Peyer's patch (tissue), 4 donors: ENCODE measurements at regions not wholly inside any gene's neighbourhood (a gene's known extent, or its start where the extent isn't known, plus 50 kb on each side); places are given as distances from the start of the nearest gene placed in this dataset.

Source experiments
- CTCF ChIP-seq, 6 experiments: fragments of 450-650 bp in 4 of 6; fragments of 200-600 bp in 2 of 6; sonication (generic) in 1 of 6; IDR thresholded peaks; one replicate each; pipeline ENCODE4 v1.5.1; 2017 to 2019; ENCODE audit warnings: antibody characterized with exemption in 6 of 6, mild to moderate bottlenecking in 3 of 6, moderate library complexity in 1 of 6
- POLR2A ChIP-seq, 2 donors: fragments of 450-650 bp; IDR thresholded peaks; one replicate each; pipeline ENCODE4 v1.5.1; 2017; ENCODE audit warnings: antibody characterized with exemption in 2 of 2, mild to moderate bottlenecking in 2 of 2, moderate library complexity in 2 of 2

DNA sequence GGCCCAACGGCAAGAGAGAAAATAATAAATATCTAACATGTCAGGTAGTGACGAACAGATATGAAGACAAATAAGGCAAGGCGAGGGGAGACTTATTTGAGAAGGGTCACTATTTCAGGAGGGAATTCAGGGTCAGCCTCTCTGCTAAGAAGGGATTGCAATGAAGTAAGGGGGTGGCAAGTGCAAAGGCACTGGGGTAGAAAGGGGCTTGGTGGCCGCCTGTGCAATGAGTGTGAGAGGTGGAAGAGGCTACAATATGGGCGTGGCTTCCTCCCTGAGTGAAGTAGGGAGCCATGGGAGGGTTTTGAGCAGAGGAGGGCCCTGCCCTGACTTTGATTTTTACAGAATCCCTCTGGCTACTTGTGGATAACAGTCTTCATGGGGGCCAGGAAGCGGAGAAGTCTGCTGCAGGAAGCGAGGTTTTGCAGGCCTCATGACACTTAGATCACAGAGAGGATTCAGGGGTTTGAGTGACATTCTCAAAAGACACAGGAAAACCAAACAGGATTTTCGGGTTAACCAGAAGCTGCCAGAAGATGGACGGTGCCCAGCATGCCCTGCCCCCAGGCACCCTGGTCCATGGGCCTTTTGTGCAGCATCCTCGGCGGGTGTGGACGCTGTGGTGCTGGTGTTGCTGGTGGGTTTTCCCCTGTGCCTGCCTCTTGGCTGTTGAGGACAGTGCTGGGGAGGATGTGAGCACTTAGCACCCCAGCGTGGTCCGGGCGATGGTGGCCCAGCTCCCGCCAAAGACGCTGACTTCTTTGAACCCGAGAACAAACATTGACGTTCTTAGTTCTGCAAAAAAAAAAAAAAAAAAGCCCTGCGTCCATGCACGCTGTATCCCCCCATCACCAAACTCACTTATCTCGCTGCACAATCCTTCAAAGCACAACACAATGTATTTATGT lies 124.2 kb upstream of the PTPN1 start:
- no peak for TF ChIP-seq POLR2A (IDR thresholded peaks at IDR 0.05)
- no peak for TF ChIP-seq CTCF (IDR thresholded peaks at IDR 0.05)
